ENCODE measurements at regions not wholly inside any gene's neighbourhood (a gene's known extent, or its start where the extent isn't known, plus 50 kb on each side); places are given as distances from the start of the nearest gene placed in this dataset.
"Not testable (repeated sequence)": the region's sequence is repeated elsewhere in the genome, so short reads cannot be mapped to it uniquely, and the experiment has no call there.

DNA sequence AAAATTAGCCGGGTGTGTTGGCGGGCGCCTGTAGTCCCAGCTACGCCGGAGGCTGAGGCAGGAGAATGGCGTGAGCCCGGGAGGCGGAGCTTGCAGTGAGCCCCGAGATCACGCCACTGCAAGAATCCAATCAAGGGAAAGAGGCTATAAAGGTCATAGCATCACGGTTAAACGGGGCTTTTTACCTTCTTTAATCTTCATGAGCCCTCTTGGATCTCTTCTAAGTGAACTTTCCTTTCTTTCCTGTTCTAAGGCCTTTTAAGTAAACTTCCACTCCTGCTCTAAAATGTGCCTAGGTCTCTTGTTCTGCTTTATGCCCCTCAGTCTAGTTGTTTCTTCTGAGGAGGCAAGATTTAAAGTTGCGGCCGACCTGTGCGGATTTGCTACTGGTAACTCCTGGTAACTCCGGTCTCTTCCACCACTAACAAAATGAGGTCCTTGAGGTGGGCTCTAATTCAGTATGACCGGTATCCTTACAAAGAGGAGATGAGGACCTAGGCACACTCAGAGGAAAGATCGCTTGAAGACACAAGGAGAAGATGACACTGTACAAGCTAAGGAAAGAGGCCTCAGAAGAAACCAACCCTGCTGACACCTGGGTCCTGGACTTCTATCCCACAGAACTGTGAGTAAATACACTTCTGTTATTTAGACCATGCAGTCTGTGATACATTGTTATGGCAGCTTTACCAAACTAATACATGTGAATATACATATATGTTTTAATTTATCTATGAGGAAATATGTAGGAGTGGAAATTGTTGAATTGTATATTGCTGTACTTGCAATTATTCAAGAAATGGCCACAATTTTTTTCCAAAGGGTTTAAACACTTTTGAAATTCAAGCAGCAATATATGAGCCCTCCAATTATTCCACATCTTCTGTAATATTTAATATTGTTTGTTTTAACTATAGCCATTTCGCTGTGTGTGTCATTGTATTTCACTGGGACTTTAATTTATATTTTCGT is 331.5 kb upstream of the CNTNAP2 start:
- DNase-seq: no peak

DNA sequence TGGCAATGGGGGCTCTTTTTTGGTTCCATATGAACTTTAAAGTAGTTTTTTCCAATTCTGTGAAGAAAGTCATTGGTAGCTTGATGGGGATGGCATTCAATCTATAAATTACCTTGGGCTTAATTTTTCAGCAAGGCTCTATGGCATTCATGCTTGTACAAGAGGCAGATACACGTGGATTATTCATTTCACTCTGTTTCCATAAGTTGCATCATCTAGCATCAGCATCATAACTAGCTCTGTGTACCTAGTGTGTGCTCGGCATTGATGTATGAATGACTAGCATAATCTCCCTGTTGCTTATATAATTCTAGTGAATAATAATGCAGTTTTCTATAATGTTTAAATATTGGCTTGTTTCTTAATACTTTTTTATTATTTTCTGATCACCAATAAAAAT is 335.2 kb upstream of the CNTNAP2 start:
- DNase-seq: not testable (repeated sequence)

DNA sequence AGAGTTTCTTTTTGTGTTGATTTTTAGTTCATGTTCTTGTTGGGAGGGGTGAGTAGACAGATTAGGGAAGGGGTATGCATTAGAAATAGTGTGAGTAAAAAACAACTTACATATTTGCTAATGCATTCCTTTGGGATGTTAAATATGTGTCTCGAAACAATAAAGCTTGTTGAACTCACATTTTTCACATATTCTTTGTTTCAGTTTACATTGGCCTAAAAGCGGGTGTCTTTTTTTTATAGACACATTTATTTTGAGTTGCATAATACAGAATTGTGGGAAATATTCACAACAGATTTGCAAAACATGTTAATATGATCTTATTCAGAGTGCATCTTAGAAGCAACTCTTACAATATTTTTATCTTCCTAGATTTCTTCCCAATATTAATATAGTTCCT is 337.5 kb upstream of the CNTNAP2 start:
- DNase-seq: no peak

DNA sequence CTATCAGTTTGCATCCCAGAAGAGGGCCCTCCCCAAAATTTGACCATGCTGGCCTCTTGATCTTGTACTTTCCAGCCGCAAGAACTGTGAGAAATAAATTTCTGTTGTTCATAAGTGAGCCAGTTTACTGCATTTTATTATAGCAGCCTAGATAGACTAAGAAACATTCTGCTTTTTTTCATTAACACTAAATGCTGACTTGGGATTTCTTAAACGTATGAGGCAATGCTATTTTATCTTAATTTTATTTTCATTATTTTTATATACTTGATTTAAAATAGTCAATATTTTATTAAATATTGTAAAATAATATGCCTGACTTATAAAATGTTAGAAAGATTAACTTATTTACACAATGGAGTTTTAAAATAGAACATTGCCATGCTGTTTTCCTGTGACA is 341.8 kb upstream of the CNTNAP2 start:
- no peak for DNase-seq

DNA sequence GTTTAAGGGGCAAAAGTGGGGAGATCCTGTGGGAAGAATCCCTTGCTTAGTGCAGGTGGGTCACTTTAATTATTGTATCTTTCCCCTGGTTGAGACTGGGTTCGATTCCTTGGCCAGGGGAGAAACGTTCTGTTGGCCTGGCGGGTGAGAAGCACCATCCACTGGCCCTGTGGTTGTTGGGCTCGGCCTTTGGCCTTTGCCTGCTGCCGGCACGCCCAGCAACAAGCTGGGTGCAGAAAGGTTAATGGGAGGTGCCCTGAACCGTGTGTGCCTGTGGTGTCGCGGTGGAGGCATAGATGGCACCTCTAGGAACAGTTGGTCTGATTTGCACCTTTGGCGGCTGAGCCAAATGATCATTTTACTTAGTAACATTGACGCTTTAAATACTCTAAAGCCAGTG is 363.6 kb upstream of the CNTNAP2 start:
- DNase-seq: no peak

DNA sequence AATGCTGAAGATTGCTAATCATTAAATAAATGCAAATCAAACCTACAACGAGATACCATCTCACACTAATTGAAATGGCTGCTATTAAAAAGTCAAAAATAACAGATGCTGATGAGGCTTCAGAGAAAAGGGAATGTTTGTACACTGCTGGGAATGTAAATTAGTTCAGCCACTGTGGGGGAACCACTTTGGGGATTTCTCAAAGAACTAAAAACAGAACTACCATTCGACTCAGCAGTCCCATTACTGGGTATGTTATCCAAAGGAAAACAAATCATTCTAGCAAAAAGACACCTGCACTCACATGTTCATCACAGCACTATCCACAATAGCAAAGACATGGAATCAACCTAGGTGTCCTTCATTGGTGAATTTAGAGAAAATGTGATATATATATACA is 379.0 kb upstream of the CNTNAP2 start:
- peak; percentile 36 for DNase-seq

DNA sequence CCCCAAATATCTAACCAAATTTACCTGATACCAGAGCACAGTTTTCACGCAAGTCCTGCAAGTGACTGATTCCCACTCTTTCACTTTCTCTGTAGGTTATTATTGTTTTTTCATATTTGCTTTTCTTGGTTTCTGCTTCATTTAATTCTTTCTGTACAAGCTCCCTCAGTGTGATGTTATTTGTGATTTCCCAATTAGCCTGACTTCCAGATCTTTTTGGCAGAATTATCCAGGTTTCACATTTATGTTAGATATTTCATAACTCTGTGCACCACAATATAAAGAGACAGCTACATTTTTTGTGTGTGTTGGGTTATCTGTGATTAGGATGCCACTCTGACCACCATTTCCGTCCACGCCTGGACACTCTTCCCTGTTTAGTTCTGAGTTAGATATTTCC is 381.5 kb upstream of the CNTNAP2 start:
- no peak for DNase-seq

DNA sequence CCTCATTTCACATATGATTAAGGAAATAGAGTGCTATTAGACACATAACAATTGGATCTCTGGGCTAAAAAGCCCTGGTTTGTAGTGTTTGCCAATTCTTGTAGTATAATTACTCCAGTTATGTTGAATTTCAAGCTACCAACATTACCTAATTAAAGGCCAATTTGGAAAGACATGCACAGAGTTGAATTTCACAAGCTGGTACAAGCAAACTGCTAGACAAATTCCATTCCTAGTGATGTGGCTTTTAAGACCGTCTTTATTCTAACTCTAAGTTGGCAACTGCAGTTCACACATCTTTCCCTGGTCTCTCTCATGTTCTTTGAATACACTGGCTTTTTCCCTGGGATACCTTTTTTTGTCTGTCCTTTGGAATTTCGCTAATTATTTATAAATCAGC is 384.1 kb upstream of the CNTNAP2 start:
- DNase-seq: peak; percentile 27

DNA sequence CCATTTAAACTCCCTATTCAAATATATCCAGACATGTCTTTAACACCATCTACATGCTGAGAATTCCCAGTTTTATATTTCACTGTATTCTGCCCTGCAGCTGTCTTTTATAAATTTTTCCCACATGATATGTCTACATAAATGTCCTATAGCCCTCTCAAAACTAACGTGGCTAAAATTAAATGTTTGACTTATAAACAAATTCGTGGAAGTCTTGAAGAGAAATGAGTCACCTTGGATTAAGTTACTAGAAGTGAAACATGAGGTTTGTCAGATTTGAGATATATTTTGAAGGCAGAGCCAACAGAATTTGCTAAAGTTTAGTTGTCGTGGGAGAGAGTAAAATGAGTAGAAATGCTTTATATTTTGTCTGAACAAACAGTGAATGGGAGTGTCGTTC is 386.9 kb upstream of the CNTNAP2 start:
- DNase-seq: no peak

DNA sequence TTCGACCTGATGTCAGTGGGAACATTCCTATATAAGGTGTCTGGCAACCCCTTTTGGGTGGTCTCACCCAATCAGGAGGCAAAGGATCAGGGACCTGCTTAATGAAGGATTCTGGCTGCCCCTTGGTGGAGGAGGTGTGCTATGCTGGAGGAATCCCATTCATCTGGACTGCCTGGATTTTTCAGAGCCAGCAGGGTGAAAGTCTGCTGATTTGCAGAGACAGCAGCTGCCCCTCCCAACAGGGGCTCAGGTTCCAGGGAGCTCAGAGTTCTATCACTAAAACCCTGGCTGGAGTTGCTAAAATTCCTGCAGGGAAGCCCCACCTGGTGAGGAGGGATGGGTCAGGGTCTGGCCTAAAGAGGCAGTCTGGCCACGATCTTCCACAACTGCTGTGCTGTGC is 398.5 kb upstream of the CNTNAP2 start:
- DNase-seq: peak; percentile 41

DNA sequence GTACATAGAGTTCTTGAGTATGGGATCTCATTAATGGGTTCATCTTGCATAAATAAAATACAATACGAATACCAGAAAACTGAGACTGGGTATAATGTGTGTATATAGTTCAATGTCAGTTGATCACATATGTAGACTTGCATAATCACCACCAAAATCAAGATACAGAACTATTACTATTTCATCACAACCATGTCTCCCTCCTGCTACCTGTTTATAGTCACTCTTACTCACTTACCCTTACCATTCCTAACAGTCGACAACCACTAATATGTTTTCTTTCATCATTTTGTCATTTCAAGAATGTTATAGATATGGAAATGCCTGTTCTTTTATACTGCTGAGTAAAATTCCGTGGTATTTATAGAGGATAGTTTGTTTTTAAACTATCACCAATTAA is 416.1 kb upstream of the CNTNAP2 start:
- DNase-seq: no peak

DNA sequence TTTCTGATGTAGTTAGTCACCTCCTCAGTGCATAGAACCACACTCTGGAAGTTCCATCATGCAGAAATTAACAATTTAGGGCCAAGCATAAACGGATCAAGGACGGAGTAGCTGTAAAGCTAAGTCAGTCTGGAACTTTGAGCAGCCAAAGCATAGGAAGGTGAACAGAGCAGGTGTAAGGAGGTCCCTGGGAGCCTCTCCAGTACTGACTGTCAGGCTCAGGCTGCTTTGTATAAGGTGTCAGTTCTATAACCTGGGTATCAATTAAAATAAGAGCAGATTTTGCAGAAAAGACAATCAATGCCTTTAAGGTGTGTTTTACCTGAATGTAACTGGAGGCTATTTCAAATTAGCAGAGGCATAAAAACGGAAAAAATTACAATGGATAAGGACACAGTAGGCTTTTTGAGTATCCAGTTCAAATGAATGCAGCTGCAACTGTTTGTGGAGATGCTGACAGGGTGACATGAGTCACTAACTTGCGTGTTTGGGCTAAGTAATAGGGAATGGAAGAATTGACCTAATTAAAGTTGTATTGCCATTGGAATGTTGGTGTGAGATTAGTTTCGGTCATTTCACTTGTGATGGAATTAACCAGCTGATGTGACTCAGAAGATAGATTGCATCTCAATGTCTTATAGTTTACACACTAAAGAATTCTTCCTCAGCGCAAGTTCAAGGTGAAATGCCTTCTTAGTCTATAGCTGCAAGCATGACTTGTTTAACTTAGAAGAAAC is 417.9 kb upstream of the CNTNAP2 start:
- no peak for DNase-seq

DNA sequence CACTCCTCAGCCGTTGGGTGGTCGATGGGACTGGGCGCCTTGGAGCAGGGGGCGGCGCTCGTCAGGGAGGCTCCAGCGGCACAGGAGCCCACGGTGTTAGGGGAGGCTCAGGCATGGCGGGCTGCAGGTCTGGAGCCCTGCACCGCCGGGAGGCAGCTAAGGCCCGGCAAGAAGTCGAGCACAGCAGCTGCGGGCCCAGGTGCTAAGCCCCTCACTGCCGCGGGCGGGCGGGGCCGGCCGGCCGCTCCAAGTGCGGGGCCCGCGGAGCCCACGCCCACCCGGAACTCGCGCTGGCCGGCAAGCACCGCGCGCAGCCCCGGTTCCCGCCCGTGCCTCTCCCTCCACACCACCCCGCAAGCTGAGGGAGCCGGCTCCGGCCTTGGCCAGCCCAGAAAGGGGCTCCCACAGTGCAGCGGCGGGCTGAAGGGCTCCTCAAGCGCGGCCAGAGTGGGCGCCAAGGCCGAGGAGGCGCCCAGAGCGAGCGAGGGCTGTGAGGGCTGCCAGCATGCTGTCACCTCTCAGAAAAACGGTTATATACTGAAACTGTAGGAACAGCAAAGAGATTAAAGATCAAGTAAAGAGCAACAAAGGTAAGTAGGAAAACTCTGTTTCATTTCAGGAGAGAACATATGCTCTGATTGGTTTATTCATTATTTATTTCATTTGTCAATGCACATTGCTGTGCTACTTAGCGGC is 419.0 kb upstream of the CNTNAP2 start:
- DNase-seq: not testable (repeated sequence)

DNA sequence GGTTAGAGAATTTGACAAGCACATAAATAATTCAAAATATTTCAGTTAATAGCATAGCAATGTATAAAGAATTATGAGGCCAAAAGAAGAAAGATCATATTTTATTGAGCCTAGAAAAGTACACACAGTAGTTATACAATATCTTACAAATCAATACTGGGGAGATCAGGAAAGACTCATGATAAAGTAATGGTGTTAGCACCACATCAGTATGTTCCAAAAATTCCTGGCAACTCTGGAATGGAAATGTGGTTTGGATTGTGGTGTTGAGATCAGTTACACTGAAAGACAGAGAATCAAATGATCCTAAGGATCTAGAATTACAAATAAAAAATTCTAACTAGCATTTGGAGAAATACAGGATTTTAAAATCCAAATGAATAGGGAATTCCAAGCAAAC is 420.5 kb upstream of the CNTNAP2 start:
- DNase-seq: no peak

DNA sequence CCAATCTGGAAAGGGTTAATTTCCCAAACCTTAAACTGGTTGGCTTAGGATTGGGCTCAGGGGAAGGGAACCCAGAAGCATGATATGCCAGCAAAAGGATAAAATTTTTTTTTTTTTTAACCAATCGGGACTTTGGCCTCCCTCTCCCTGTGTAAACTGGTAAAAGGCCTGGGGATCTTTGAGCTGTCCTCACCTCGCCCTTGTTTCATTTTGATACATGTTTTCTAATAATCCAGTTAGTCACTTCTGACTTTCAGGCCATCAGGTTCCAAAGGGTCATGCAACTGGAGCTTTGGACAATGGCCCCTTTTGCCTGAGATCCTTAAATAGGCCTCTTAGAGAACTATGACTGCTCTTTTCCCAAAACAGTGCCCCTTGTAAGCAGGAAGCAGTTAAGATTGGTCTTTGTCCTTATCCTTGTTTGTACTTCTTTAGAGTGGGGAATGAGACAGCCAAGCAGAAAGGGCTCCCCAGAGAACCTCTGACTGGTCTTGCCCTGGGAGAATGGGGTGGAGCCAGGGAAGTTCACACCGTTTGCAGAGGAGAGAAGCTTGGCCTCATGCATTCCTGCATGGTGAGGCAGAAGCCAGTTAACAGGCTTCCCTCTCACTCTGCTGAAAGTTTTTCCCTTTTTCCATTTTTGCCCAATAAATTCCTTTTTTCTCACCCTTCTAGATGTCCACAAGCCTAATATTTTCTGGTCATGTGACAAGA is 424.2 kb upstream of the CNTNAP2 start:
- no peak for DNase-seq

DNA sequence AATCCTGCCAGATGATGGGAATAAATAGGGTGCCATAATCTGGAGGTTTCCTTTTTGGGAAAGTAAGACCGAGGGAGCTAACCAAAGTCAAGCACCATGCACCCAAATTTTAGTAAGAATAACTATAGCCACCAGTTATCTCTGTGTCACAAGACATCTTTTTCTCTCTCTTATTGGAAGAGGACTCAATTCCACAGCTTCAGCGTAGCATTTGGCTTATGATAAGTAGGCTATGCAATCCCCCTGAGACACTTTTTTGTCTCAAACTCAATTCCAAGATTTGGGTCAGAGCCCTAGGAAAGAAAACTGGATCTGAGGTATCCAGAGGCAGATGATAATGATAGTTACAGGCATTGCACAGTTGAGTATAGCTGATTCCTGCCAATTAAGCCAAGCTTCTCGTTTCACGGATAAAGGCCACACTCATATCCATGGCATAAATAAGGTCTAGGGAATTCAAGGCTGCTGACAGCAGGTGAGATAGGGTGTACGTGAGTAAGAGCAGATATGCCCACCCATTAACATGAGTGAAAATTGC is 425.2 kb upstream of the CNTNAP2 start:
- DNase-seq: no peak

DNA sequence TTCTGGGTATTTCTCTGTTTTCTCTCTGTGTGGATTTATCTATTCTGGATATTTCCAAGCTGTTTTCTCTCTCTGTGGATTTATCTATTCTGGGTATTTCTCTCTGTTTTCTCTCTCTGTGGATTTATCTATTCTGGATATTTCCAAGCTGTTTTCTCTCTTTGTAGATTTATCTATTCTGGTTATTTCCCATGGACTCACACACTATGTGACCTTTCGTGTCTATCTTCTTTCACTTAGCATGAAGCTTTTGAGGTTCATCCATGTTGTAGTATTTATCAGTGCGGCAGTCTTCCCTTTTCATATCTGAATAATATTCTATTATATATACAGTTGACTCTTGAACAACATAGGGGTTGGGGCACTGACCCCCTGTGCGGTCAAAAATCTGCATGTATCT is 435.0 kb upstream of the CNTNAP2 start:
- no peak for DNase-seq

DNA sequence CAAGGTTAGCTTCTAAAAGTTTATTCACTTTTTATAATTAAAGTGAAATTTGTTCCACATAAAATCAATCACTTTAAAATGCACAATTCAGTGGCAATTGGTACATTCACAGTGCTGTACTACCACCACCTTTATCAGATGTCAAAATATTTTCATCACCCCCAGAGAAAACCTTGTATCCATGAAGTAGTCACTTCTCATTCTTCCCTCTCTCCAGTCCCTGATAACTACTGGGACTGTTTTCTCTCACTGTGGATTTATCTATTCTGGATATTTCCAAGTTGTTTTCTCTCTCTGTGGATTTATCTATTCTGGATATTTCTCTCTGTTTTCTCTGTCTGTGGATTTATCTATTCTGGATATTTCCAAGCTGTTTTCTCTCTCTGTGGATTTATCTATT is 435.4 kb upstream of the CNTNAP2 start:
- no peak for DNase-seq

DNA sequence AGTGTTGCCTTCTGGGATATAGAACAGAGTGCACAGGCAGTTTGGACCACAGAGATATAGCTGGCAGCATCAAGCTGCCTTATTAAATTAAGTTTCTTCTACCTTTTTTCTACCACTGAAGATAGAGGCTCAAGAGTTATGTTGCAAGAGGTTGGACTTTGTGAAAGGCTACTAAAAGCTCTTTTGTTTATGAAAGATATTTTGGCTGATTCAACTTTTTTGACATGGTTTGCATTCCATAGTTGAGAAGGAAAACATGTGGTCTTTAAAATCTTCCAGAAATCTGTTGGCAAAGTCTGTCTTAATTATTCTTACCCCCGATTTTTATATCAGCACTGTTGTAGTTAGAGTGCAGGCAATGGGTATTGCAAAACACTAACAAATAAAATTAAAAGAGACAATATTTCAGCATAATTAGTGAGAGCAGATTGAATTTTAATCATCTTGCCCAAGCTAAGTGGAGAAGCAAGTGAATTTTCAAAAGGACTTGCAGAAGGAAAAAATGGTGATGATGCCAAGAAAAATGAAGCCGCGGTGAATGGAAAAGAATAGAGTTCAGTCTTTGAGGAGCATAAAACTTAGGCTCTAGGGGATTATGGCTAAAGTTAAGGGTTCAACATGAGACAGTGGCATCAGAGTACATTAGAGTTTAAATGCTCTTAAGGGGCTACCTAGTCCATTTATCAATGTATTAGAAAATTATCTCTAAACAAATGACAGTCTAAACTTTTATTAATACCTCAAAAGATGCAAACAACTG is 450.9 kb upstream of the CNTNAP2 start:
- no peak for DNase-seq

DNA sequence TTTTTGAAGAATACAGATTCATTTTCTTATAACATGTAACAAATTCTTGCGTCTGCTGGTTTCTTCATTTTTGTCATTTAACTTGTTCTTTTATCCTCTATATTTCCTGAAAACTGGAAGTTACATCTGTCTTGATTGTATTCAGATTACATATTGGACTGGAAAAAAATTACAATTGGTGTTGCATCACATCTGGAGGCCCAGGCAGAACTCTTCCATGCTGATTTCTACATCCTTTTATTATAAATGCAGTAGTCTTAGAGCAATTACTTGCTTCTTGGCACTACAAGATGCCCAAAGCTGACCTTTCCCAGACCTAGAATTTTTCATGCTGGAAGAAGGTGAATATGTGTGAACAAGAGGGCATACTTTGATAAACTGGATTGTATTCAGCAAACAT is 460.9 kb upstream of the CNTNAP2 start:
- no peak for DNase-seq

DNA sequence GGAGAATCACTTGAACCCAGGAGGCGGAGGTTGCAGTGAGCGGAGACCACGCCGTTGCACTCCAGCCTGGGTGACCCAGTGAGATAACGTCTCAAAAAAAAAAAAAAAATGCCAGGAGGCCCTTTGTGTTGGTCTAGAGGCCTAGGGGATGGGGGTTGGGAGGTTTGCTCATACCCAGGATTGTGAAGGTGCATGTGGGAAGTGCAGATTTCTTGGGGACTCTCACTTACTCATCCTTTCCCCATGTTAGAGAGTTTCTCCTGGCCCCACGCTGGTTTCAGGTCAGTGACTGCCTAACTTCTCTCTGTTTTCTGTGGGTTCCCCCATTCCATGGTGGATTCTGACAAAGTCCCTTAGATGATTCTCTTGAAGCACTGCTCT is 471.5 kb upstream of the CNTNAP2 start:
- no peak for DNase-seq

All from NCI-H69 (cell line).